Spleen (tissue), 11 donors: ENCODE measurements at regions not wholly inside any gene's neighbourhood (a gene's known extent, or its start where the extent isn't known, plus 50 kb on each side); places are given as distances from the start of the nearest gene placed in this dataset.
"Not testable (repeated sequence)": the region's sequence is repeated elsewhere in the genome, so short reads cannot be mapped to it uniquely, and the experiment has no call there.

Source experiments
- DNase-seq: peaks from one replicate; pipeline ENCODE4 v3.0.0-alpha.2; 2020
- H3K27ac ChIP-seq, 8 donors: fragments of 200-600 bp; sonication (generic) in 7 of 8; 1 replicate in 4 of 8; 2 replicates in 4 of 8; pipeline versions ENCODE4 v1.5.0 to v1.8.0; 2016 to 2021; ENCODE audit warnings: inconsistent platforms in 4 of 8, mild to moderate bottlenecking in 4 of 8, moderate library complexity in 1 of 8
- H3K27me3 ChIP-seq, 7 donors: fragments of 200-600 bp; sonication (generic) in 6 of 7; replicated peaks in 1 of 7; 1 replicate in 4 of 7; 2 replicates in 3 of 7; pipeline versions ENCODE4 v1.5.0 to v1.8.0; 2016 to 2021; ENCODE audit warnings: inconsistent platforms in 3 of 7, mild to moderate bottlenecking in 1 of 7
- H3K36me3 ChIP-seq, 6 donors: fragments of 200-600 bp; sonication (generic) in 5 of 6; 1 replicate in 4 of 6; 2 replicates in 2 of 6; pipeline versions ENCODE4 v1.5.0 to v1.8.0; 2016 to 2021; ENCODE audit warnings: inconsistent platforms in 2 of 6
- H3K4me1 ChIP-seq, 6 donors: fragments of 200-600 bp; sonication (generic) in 5 of 6; 1 replicate in 3 of 6; 2 replicates in 3 of 6; pipeline versions ENCODE4 v1.5.0 to v1.8.0; 2016 to 2021; ENCODE audit warnings: inconsistent platforms in 3 of 6
- H3K4me3 ChIP-seq, 8 donors: fragments of 200-600 bp; sonication (generic) in 7 of 8; 1 replicate in 4 of 8; 2 replicates in 4 of 8; pipeline versions ENCODE4 v1.5.0 to v1.8.0; 2016 to 2021; ENCODE audit warnings: inconsistent platforms in 4 of 8, mild to moderate bottlenecking in 4 of 8, moderate library complexity in 2 of 8
- H3K9me3 ChIP-seq, 8 donors: fragments of 200-600 bp; sonication (generic) in 7 of 8; 1 replicate in 4 of 8; 2 replicates in 4 of 8; pipeline versions ENCODE4 v1.5.0 to v1.8.0; 2016 to 2021; ENCODE audit warnings: inconsistent platforms in 4 of 8
- WGBS, 5 donors: extraction: QIAGEN DNeasy Blood & Tissue Kit in 3 of 5; methylation state at CpG; one replicate each; pipeline versions ENCODE4 v1.1.5 to v1.1.7; 2013 to 2018; 5-methylcytosine and 5-hydroxymethylcytosine counted together
- intact Hi-C: fragments of 100-400 bp; cut with DNase I; formaldehyde crosslinking; loops from one replicate; pipeline ENCODE4 v1.15.0; 2023; ENCODE audit warnings: low total_unique reads
- donor health status: healthy with polysubstance abuse.
- donor health status: DM: no; HTN: no; CAD: no; lungs with moderate emphysema.
- donor health status: DM: no; HTN: no; CAD: no.
- donor health status: Bipolar disorder and iron deficiency.
- donor health status: healthy.
- donor health status: DM: no; HTN: no; CAD: no.
- donor health status: DM: yes; HTN: yes; CAD: no.

- intact Hi-C loops, DNase-seq: not testable (repeated sequence)
- 40 to 85% (median 75%) methylated on average over 2 to 3 of the region's 5 CpGs for WGBS, 5 donors
Observed at GRCh38 chr13:16050055-16050454, 3131.6 kb downstream of the TUBA3C start.

GRCh38 chr13:16017494-16018009 is 3164.1 kb downstream of the TUBA3C start:
- H3K27me3 ChIP-seq, H3K4me3 ChIP-seq, H3K4me1 ChIP-seq, DNase-seq, H3K36me3 ChIP-seq, intact Hi-C loops, H3K27ac ChIP-seq: not testable (repeated sequence)
- WGBS, 5 donors, result 42 to 49% (median 47%) methylated on average over 5 of the region's 5 CpGs
- peaks cover 6 to 83% (median 70%) of the 10 kb centered on the region in 8 donors for H3K9me3 ChIP-seq

More at GRCh38 chr13:16050055-16050454, 3131.6 kb downstream of the TUBA3C start:
- not testable (repeated sequence) for H3K9me3 ChIP-seq, H3K27me3 ChIP-seq, H3K36me3 ChIP-seq, H3K4me1 ChIP-seq, H3K27ac ChIP-seq, H3K4me3 ChIP-seq

GRCh38 chr13:16008271-16008670 is 3173.4 kb downstream of the TUBA3C start:
- peaks cover 9 to 77% (median 57%) of the 10 kb centered on the region in 8 donors for H3K9me3 ChIP-seq
- H3K4me1 ChIP-seq, intact Hi-C loops, DNase-seq, H3K4me3 ChIP-seq, H3K27ac ChIP-seq, H3K27me3 ChIP-seq, H3K36me3 ChIP-seq: not testable (repeated sequence)
- 25 to 39% (median 31%) methylated on average over 2 of the region's 2 CpGs for WGBS, 5 donors
